ENCODE measurements at regions not wholly inside any gene's neighbourhood (a gene's known extent, or its start where the extent isn't known, plus 50 kb on each side); places are given as distances from the start of the nearest gene placed in this dataset.

GRCh38 chr15:47610736-47611135 lies 106.6 kb upstream of the SEMA6D start (continued):
- TF ChIP-seq KAT2A (conservative IDR thresholded peaks at IDR 0.05; ENCODE audit: control insufficient read depth, low read depth, low read length): no peak

GRCh38 chr15:47614360-47615011 lies 102.8 kb upstream of the SEMA6D start:
- ChIA-PET RAD21 (ENCODE audit: unreplicated experiment) (no interaction called here), POLR2A (no interaction called here), SMC1A (ENCODE audit: uncharacterized antibody, unreplicated experiment) (no interaction called here), CTCF (interaction anchor here (1.2 kb wide), 1 partner anchor 418 kb away, joined by 9 read pairs; no protein-coding TSS in a partner anchor)
- Histone ChIP-seq H3K36me3 (ENCODE audit: control insufficient read depth in 2 of 2, insufficient read depth in 2 of 2, low read length in 1 of 2) (no peaks in the 10 kb centered on the region), H2AFZ (ENCODE audit: control insufficient read depth, low read depth, low read length) (no peak overlapping the region), H3K4me2 (ENCODE audit: control insufficient read depth, insufficient read depth) (no peak overlapping the region), H4K20me1 (ENCODE audit: control insufficient read depth, insufficient read depth) (no peaks in the 10 kb centered on the region), H3K9me3 (replicated peaks; ENCODE audit: control insufficient read depth, insufficient read depth, low read length) (no peaks in the 10 kb centered on the region), H3K27me3 (replicated peaks in 1 of 2; ENCODE audit: control insufficient read depth in 2 of 2, insufficient read depth in 2 of 2, low read length in 1 of 2) (no peaks in the 10 kb centered on the region), H3K4me1 (ENCODE audit: control insufficient read depth, insufficient read depth, low read length) (no peaks in the 10 kb centered on the region), H3K27ac (ENCODE audit: control insufficient read depth, insufficient read depth) (no peak overlapping the region), H3K9ac (ENCODE audit: control insufficient read depth, insufficient read depth, low read length) (no peak overlapping the region), H3K4me3 (no peak overlapping the region), H3K79me2 (ENCODE audit: control insufficient read depth, insufficient read depth, low read length) (no peaks in the 10 kb centered on the region)
- ATAC-seq: no peak
- intact Hi-C loops (cut with micrococcal nuclease; ENCODE audit: unreplicated experiment) (no loop called here), in situ Hi-C loops (cut with MboI) (no loop called here)
- no peak for DNase-seq (ENCODE audit: low read depth, low spot score)
- no peak for FAIRE-seq
- TF ChIP-seq PKNOX1 (IDR thresholded peaks at IDR 0.05): no peak
- TF ChIP-seq EGR1 (IDR thresholded peaks at IDR 0.05; ENCODE audit: borderline replicate concordance in 1 of 2, low read depth in 2 of 2, low read length in 2 of 2): no peak
- WGBS (ENCODE audit: insufficient coverage, insufficient replicate concordance, low lambda C conversion rate, missing lambda C conversion rate): 0% methylated on average over 2 of the region's 2 CpGs
- no TSS peak for BruUV-seq (replicated peaks)

GRCh38 chr15:47616876-47617275 lies 100.4 kb upstream of the SEMA6D start:
- Histone ChIP-seq H3K27me3 (replicated peaks in 1 of 2; ENCODE audit: control insufficient read depth in 2 of 2, insufficient read depth in 2 of 2, low read length in 1 of 2) (no peaks in the 10 kb centered on the region), H3K4me3 (no peak overlapping the region), H3K9me3 (replicated peaks; ENCODE audit: control insufficient read depth, insufficient read depth, low read length) (no peaks in the 10 kb centered on the region), H4K20me1 (ENCODE audit: control insufficient read depth, insufficient read depth) (no peaks in the 10 kb centered on the region), H3K27ac (ENCODE audit: control insufficient read depth, insufficient read depth) (no peak overlapping the region), H2AFZ (ENCODE audit: control insufficient read depth, low read depth, low read length) (no peak overlapping the region), H3K4me2 (ENCODE audit: control insufficient read depth, insufficient read depth) (no peak overlapping the region), H3K79me2 (ENCODE audit: control insufficient read depth, insufficient read depth, low read length) (no peaks in the 10 kb centered on the region), H3K9ac (ENCODE audit: control insufficient read depth, insufficient read depth, low read length) (no peak overlapping the region), H3K36me3 (ENCODE audit: control insufficient read depth in 2 of 2, insufficient read depth in 2 of 2, low read length in 1 of 2) (no peaks in the 10 kb centered on the region), H3K4me1 (ENCODE audit: control insufficient read depth, insufficient read depth, low read length) (no peaks in the 10 kb centered on the region)
- 27% methylated on average over 4 of the region's 4 CpGs for WGBS (ENCODE audit: insufficient coverage, insufficient replicate concordance, low lambda C conversion rate, missing lambda C conversion rate)
- RAD21 ChIA-PET (ENCODE audit: unreplicated experiment): no interaction called here
- POLR2A ChIA-PET: no interaction called here
- SMC1A ChIA-PET (ENCODE audit: uncharacterized antibody, unreplicated experiment): no interaction called here
- CTCF ChIA-PET: no interaction called here
- DNase-seq (ENCODE audit: low read depth, low spot score) (no peak), ATAC-seq (no peak), FAIRE-seq (no peak)
- BruUV-seq (replicated peaks): no TSS peak
- in situ Hi-C loops (cut with MboI): no loop called here
- intact Hi-C loops (cut with micrococcal nuclease; ENCODE audit: unreplicated experiment): no loop called here
- no peak for TF ChIP-seq RFX5 (IDR thresholded peaks at IDR 0.05; ENCODE audit: low read depth, low read length)

Data from GM12878 (cell line).